Stimulated activated CD8-positive, alpha-beta memory T cell treated with anti-CD3 and anti-CD28 coated beads, Interleukin-12 subunit alpha, Interleukin-12 subunit beta, amount 100 ng/mL, for 1 hour (primary cell): ENCODE measurements at regions not wholly inside any gene's neighbourhood (a gene's known extent, or its start where the extent isn't known, plus 50 kb on each side); places are given as distances from the start of the nearest gene placed in this dataset.

Source experiments
- DNase-seq: peaks from one replicate; pipeline ENCODE4 v3.0.0-alpha.2; 2020; ENCODE audit warnings: low read depth

DNA sequence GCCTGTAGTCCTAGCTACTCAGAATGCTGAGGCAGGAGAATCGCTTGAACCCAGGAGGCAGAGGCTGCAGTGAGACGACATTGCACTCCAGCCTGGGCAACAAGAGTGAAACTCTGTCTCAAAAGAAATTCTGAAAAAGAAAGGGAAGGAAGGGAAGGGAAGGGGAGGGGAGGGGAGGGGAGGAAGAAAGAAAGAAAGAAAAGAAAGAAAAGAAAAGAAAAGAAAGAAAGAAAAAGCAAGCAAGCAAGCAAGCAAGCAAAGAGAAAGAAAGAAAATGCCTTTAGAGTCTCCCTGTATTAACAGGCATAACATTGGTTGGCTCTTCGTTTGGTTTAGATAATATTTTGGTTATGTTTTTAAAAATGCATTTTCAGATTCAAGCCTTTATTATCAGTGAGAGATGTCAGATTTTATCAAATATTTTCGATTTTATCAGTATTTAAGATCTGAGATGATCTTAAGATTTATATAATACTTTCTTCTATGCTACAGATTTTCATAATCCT lies 281.1 kb downstream of the NPIPA8 start:
- no peak for DNase-seq

DNA sequence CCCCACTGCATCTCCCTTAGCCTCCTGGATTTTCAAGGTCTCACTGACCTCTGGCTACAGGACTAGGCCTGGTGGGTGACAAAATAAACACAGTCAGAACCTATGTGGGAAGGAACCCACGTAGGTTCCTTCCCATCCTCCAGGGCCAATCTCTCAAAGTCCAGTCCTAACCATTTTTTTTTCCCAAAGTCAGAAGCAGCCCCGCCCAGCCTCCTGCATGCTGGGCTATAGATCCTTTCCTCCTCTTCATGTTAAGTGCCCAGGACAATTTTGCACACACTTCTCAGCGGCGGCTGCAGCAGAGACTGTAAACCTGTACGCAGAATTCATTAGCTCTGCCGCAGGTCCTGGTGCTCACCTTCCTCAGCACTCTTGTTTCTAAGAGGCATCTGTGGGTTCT lies 285.8 kb downstream of the NPIPA8 start:
- no peak for DNase-seq

- no peak for DNase-seq
These were observed 286.3 kb downstream of the NPIPA8 start for GRCh38 chr16:18050234-18050633.

DNA sequence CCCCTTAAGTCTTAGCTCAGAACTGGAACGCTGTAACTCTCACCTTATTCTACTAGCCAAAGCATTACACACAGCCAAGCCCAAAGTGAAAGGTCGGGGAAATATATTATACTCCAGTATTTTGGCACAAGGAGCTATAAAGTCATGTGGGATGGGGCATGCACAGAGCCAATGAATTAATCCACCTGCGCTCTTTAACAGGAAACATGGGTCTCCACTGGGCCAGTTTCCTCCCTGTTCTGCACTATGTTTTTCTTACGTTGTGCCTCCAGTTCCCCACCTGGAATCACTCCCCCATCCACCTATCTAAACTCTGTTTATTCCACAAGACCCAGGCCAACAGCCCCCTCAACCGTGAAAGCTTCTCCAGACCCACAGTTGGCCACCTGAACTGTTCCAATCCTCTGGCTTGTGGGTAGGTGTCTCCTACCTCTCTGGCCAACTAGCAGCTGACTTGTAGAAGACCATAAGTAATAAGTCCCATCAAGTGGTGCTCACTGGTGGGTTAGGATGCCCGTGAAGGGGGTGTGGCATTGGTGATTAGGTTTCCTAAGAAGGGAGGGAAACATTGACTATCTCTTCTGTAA lies 286.9 kb downstream of the NPIPA8 start:
- no peak for DNase-seq

- DNase-seq: no peak
These were observed 287.5 kb downstream of the NPIPA8 start for GRCh38 chr16:18048853-18049546.

- DNase-seq: no peak
These were observed 288.8 kb downstream of the NPIPA8 start for GRCh38 chr16:18047761-18048160.

DNA sequence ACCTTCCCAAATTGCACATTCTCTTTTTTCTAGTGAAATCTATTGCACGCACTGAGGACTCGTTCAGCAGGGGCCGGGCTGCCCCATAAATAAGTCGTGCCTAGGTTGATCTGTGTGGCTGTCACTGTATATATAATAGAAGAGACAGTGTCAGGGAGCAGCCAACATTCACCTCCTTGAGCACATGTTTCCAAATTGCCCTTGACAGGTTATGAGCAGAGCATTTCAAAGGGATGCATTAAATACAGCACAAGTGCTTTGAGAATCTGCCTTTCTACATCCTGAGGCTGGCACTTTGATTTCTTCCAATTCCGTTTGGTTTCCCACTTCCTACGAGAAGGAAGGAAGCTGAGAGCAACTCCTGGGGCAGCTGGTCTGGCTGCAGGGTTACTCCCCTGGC lies 291.2 kb downstream of the NPIPA8 start:
- DNase-seq: no peak

GRCh38 chr16:18041864-18042834 lies 294.4 kb downstream of the NPIPA8 start:
- no peak for DNase-seq

DNA sequence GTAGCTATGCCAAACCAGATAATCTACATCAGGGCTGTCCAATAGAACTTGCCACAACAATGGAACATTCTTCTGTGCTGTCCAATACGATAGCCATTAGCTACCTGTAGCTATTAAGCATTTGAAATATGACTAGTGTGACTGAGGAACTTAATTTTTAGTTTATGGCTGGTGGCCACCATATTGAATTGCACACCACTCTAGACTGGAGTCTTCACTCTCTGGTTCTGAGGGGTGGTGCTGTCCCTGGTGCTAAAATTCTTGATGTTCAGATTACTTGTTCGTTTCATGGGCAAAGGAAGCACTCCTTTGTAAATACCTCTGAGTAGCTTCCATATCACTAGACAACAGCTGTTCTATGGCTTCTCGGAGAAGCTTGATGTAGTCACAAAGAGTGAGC lies 296.6 kb downstream of the NPIPA8 start:
- no peak for DNase-seq

DNA sequence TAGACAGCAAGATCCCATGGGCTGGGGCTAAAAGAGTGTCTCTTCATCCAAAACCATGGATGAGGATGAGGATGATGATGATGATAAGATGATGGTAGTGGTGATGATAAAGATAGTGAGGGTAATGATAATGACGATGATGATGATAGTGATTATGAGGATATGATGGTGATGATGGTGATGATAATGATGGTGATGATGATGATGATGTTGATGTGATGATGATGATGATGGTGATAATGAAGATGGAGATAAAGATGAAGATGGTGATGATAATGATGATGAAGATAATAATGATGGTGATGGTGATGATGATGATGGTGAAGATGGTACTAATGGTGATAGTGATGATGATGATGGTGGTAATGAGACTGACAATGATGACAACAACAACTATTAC lies 299.5 kb downstream of the NPIPA8 start:
- DNase-seq: no peak

GRCh38 chr16:18024611-18025010 lies 311.9 kb downstream of the NPIPA8 start:
- no peak for DNase-seq

DNA sequence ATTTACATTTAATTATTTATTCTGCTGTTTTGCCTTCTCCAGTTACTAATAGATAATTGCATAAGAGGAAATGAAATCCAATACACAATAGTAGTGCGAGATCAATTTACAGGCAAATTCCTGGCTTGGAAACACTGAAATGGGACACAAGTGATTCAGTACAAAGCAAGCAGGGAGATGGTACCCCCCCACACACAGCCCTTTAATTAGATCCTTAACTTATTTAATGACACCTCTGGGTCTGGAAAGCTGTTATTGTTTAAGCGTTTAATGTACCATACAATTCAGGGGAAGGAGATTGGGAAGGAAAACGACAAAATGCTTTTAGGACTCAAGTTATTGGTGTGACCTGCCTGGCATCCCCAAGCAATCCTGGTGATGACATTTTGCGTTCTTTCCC lies 318.2 kb downstream of the NPIPA8 start:
- no peak for DNase-seq

DNA sequence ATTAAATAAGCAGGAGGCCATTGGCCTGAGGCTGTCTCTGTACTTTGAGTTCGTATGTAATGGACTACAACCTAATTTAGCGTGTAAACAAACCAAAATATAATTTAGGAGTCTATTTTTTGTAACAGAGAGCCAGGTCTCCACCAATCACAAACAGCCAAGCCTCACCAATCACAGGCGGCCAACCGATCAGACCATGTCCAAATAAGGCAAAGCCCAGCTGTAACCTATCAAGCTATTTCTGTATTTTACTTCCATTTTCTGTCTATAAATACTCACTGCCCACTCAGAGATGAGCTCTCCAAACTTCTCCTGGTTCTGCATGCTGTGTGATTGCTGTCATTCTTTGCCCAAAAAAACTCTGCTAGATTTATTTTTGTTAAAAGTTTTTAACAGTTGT lies 322.7 kb downstream of the NPIPA8 start:
- DNase-seq: no peak

GRCh38 chr16:18008356-18008755 lies 328.2 kb downstream of the NPIPA8 start:
- DNase-seq: no peak

- no peak for DNase-seq
These were observed 333.5 kb downstream of the NPIPA8 start for GRCh38 chr16:18003033-18003432.

- no peak for DNase-seq
These were observed 337.5 kb downstream of the NPIPA8 start for GRCh38 chr16:17998996-17999395.

GRCh38 chr16:17998550-17998949 lies 338.0 kb downstream of the NPIPA8 start:
- DNase-seq: no peak

- DNase-seq: no peak
These were observed 342.5 kb downstream of the NPIPA8 start for GRCh38 chr16:17994027-17994426.

GRCh38 chr16:17992416-17992815 lies 344.1 kb downstream of the NPIPA8 start:
- DNase-seq: no peak

- DNase-seq: no peak
These were observed 347.3 kb downstream of the NPIPA8 start for GRCh38 chr16:17989255-17989654.

DNA sequence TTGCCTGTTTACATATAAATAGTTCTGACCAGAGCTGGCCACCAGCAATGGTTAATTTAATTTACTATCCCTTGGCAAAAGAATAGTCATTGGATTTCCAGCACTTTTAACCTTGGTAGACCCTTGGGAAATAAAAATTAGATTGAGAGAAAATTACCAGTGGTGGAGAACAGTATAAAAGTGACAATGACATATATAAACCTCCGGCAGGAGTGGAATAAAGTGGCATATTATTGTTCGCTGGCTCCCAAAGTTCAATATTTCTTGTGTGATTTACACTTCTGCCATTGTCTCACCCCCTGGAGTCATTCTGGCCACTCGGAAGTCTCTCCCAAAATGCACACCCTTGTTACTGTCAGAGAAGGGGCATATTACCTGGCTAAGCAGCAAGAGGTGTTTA lies 347.7 kb downstream of the NPIPA8 start:
- no peak for DNase-seq

DNA sequence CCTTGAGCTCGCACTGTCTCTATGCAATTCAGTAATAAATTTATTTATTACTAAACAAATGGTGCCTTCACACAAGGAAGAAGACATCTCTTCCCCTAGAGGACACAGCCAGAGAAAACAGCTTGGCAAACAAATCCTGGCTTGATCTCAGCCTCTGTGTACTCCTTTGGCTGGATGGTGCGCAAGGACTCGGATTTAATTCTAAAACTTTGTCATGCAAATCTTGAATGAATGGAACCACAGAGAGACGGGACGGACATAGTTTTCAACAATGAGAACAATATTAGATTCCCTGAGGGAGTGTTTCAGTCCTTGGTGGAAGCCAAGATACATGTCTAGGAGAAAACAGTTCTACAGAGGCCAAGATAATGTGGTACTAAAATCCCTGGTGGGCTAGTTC lies 349.5 kb downstream of the NPIPA8 start:
- DNase-seq: no peak

DNA sequence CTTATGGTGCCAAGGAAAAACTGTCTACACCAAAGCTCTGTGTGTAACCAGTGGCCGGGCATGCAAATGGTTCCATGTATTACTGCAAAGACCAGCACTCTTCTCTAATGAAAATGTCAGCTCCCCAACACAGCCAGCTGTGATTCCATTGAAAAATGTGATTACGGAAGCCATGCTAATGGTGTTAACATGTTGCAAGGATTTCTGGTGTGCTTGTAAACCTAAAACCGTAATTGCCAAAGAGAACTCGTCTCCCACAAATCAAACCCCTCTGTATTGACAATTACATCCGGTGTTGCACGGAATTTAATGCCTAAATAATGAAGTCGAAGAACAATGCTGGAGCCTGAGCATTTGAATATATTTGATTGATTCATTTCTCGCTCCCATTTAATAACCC lies 351.7 kb downstream of the NPIPA8 start:
- DNase-seq: no peak
